CD14-positive monocyte (primary cell): ENCODE measurements at regions not wholly inside any gene's neighbourhood (a gene's known extent, or its start where the extent isn't known, plus 50 kb on each side); places are given as distances from the start of the nearest gene placed in this dataset.

Experiments
- DNase-seq, 3 donors: peaks; one replicate each; pipeline ENCODE4 v3.0.0-alpha.2; 2011 to 2022
- H2AFZ ChIP-seq: 2 replicates; pipeline ENCODE4 v1.6.0; 2012; ENCODE audit warnings: mild to moderate bottlenecking, low read depth, low read length, inconsistent platforms; ENCODE audit not compliant: insufficient read depth, poor library complexity, severe bottlenecking
- H3K27ac ChIP-seq, 2 donors: 1 replicate in 1 of 2; 2 replicates in 1 of 2; pipeline ENCODE4 v1.5.1; 2012 to 2013; ENCODE audit warnings: low read length in 2 of 2, control low read depth in 1 of 2, inconsistent platforms in 1 of 2, low read depth in 1 of 2, mild to moderate bottlenecking in 1 of 2
- H3K27me3 ChIP-seq, 2 donors: one replicate each; pipeline versions ENCODE4 v1.6.0 to v1.6.1; 2011 to 2013; ENCODE audit warnings: low read length in 2 of 2; ENCODE audit not compliant: control insufficient read depth in 2 of 2, insufficient read depth in 2 of 2
- H3K36me3 ChIP-seq, 2 donors: replicated peaks in 1 of 2; 1 replicate in 1 of 2; 2 replicates in 1 of 2; pipeline versions ENCODE4 v1.5.1 to v1.6.1; 2012 to 2013; ENCODE audit warnings: low read length in 2 of 2, control low read depth in 1 of 2, inconsistent platforms in 1 of 2, mild to moderate bottlenecking in 1 of 2; ENCODE audit not compliant: insufficient read depth in 2 of 2, control insufficient read depth in 1 of 2
- H3K4me1 ChIP-seq, 2 donors: 1 replicate in 1 of 2; 2 replicates in 1 of 2; pipeline versions ENCODE4 v1.5.1 to v1.6.1; 2012 to 2013; ENCODE audit warnings: low read length in 2 of 2, control low read depth in 1 of 2, inconsistent platforms in 1 of 2, mild to moderate bottlenecking in 1 of 2, moderate library complexity in 1 of 2; ENCODE audit not compliant: insufficient read depth in 2 of 2, control insufficient read depth in 1 of 2
- H3K4me2 ChIP-seq: replicated peaks from 2 replicates; pipeline ENCODE3; 2012; ENCODE audit warnings: low read length, moderate library complexity, mild to moderate bottlenecking; ENCODE audit not compliant: poor library complexity, severe bottlenecking; ENCODE audit errors: extremely low read depth
- H3K4me3 ChIP-seq, 3 experiments: fragments of 200-600 bp in 1 of 3; sonication (generic) in 1 of 3; replicated peaks in 1 of 3; 1 replicate in 2 of 3; 2 replicates in 1 of 3; pipeline ENCODE4 v1.5.1; 2011 to 2013; ENCODE audit warnings: low read length in 3 of 3, mild to moderate bottlenecking in 3 of 3, control low read depth in 2 of 3, low read depth in 2 of 3, inconsistent platforms in 1 of 3, moderate library complexity in 1 of 3
- H3K79me2 ChIP-seq: 2 replicates; pipeline ENCODE4 v1.6.0; 2012; ENCODE audit warnings: mild to moderate bottlenecking, control low read depth, inconsistent platforms, low read length, moderate library complexity; ENCODE audit not compliant: insufficient read depth
- H3K9ac ChIP-seq: 2 replicates; pipeline ENCODE4 v1.6.0; 2017; ENCODE audit warnings: low read length, mild to moderate bottlenecking; ENCODE audit not compliant: insufficient read depth, poor library complexity, severe bottlenecking
- H3K9me3 ChIP-seq, 2 donors: replicated peaks in 1 of 2; 1 replicate in 1 of 2; 2 replicates in 1 of 2; pipeline versions ENCODE4 v1.5.1 to v1.6.1; 2012 to 2013; ENCODE audit warnings: low read length in 2 of 2, control low read depth in 1 of 2; ENCODE audit not compliant: control insufficient read depth in 1 of 2, insufficient read depth in 1 of 2
- H4K20me1 ChIP-seq: 2 replicates; pipeline ENCODE4 v1.6.0; 2012; ENCODE audit warnings: mild to moderate bottlenecking, low read length, control low read depth, moderate library complexity; ENCODE audit not compliant: insufficient read depth
- H3K27ac Mint-ChIP-seq, 7 donors: one replicate each; pipeline ENCODE4 v1.8.0; 2020; ENCODE audit warnings: mild to moderate bottlenecking in 7 of 7, mixed read lengths in 7 of 7, moderate library complexity in 6 of 7, inconsistent platforms in 2 of 7
- H3K27me3 Mint-ChIP-seq, 3 donors: one replicate each; pipeline ENCODE4 v1.8.0; 2021 to 2022; ENCODE audit warnings: low read depth in 3 of 3, mild to moderate bottlenecking in 3 of 3, mixed read lengths in 3 of 3, moderate library complexity in 3 of 3, inconsistent platforms in 1 of 3
- H3K36me3 Mint-ChIP-seq, 2 donors: one replicate each; pipeline ENCODE4 v1.8.0; 2020; ENCODE audit warnings: mixed read lengths in 2 of 2, inconsistent platforms in 1 of 2, mild to moderate bottlenecking in 1 of 2
- H3K4me1 Mint-ChIP-seq: one replicate; pipeline ENCODE4 v1.8.0; 2020; ENCODE audit warnings: mild to moderate bottlenecking, mixed read lengths
- H3K4me3 Mint-ChIP-seq, 2 donors: one replicate each; pipeline ENCODE4 v1.8.0; 2020; ENCODE audit warnings: mild to moderate bottlenecking in 2 of 2, mixed read lengths in 2 of 2, moderate library complexity in 1 of 2
- H3K9me3 Mint-ChIP-seq, 7 donors: one replicate each; pipeline ENCODE4 v1.8.0; 2020 to 2022; ENCODE audit warnings: mixed read lengths in 7 of 7, mild to moderate bottlenecking in 6 of 7, moderate library complexity in 6 of 7, inconsistent platforms in 2 of 7
- CTCF ChIP-seq: fragments of 200-600 bp; IDR thresholded peaks from one replicate; pipeline ENCODE4 v1.8.0; 2022; ENCODE audit warnings: antibody characterized with exemption, mild to moderate bottlenecking
- WGBS: methylation state at CpG from one replicate; pipeline ENCODE4 v1.1.5; 2013; ENCODE audit warnings: missing lambda C conversion rate; ENCODE audit not compliant: insufficient coverage; 5-methylcytosine and 5-hydroxymethylcytosine counted together
- intact Hi-C, 2 donors: fragments of 100-400 bp; cut with micrococcal nuclease; formaldehyde crosslinking; loops; one replicate each; pipeline versions ENCODE4 v1.15.0 to v1.15.1; 2023

- H3K27ac ChIP-seq, result no peak overlapping the region
- no peak for TF ChIP-seq CTCF
- no peaks in the 10 kb centered on the region for H3K79me2 ChIP-seq
- no peak overlapping the region for H3K9ac ChIP-seq
- H3K27me3 ChIP-seq, result no peaks in the 10 kb centered on the region
- no peaks in the 10 kb centered on the region for H3K4me1 ChIP-seq
- H3K4me3 ChIP-seq, result no peak overlapping the region
- H2AFZ ChIP-seq, result no peak overlapping the region
- WGBS, result 90% methylated on average over 2 of the region's 3 CpGs
- Mint-ChIP-seq H3K27ac (no peak overlapping the region), H3K27me3 (peaks cover 1 to 4% (median 4%) of the 10 kb centered on the region in 3 donors), H3K36me3 (no peaks in the 10 kb centered on the region), H3K9me3 (peaks cover 0 to 5% (median 0%) of the 10 kb centered on the region in 7 donors), H3K4me3 (no peak overlapping the region), H3K4me1 (no peaks in the 10 kb centered on the region)
- intact Hi-C loops, result no loop called here
- no peak for DNase-seq
- H3K36me3 ChIP-seq, result no peaks in the 10 kb centered on the region
- H3K9me3 ChIP-seq, result no peaks in the 10 kb centered on the region
- no peak overlapping the region for H3K4me2 ChIP-seq
- H4K20me1 ChIP-seq, result no peaks in the 10 kb centered on the region
These were observed 238.4 kb upstream of the MKI67 start for GRCh38 chr10:128364631-128365030.

- H3K27me3 ChIP-seq, result no peaks in the 10 kb centered on the region
- no peak overlapping the region for H3K4me2 ChIP-seq
- no peaks in the 10 kb centered on the region for H3K9me3 ChIP-seq
- H3K79me2 ChIP-seq, result no peaks in the 10 kb centered on the region
- H3K9ac ChIP-seq, result no peak overlapping the region
- intact Hi-C loops, result no loop called here
- Mint-ChIP-seq H3K9me3 (peaks cover 0 to 9% (median 0%) of the 10 kb centered on the region in 7 donors), H3K4me1 (no peaks in the 10 kb centered on the region), H3K27me3 (peaks cover 1 to 4% (median 4%) of the 10 kb centered on the region in 3 donors), H3K36me3 (no peaks in the 10 kb centered on the region), H3K27ac (no peak overlapping the region), H3K4me3 (no peak overlapping the region)
- DNase-seq, result no peak
- H3K36me3 ChIP-seq, result no peaks in the 10 kb centered on the region
- H4K20me1 ChIP-seq, result no peaks in the 10 kb centered on the region
- H3K4me3 ChIP-seq, result no peak overlapping the region
- no peaks in the 10 kb centered on the region for H3K4me1 ChIP-seq
- H2AFZ ChIP-seq, result no peak overlapping the region
- WGBS, result 96% methylated on average over 5 of the region's 17 CpGs
- no peak overlapping the region for H3K27ac ChIP-seq
- TF ChIP-seq CTCF, result no peak
These were observed 239.0 kb upstream of the MKI67 start for GRCh38 chr10:128365156-128365725.
